ENCODE measurements at regions not wholly inside any gene's neighbourhood (a gene's known extent, or its start where the extent isn't known, plus 50 kb on each side); places are given as distances from the start of the nearest gene placed in this dataset.

- no peak for TF ChIP-seq REST (IDR thresholded peaks at IDR 0.05; ENCODE audit: unreplicated experiment)
- peak; percentile 59 to 60 for TF ChIP-seq CTCF (conservative IDR thresholded peaks at IDR 0.05; ENCODE audit: low read depth in 2 of 2)
- TF ChIP-seq ETS1 (IDR thresholded peaks at IDR 0.05) = no peak
- TF ChIP-seq EZH2phosphoT487 (IDR thresholded peaks at IDR 0.05; ENCODE audit: unreplicated experiment) = no peak
- no peak for TF ChIP-seq STAT1 (IDR thresholded peaks at IDR 0.05; ENCODE audit: unreplicated experiment)
- TF ChIP-seq POLR2AphosphoS5 (IDR thresholded peaks at IDR 0.05; ENCODE audit: low read depth) = no peak
Observed at GRCh38 chrX:118254611-118255010, 91.3 kb upstream of the WDR44 start.

Measured in GM23338 (cell line).